ENCODE measurements at regions not wholly inside any gene's neighbourhood (a gene's known extent, or its start where the extent isn't known, plus 50 kb on each side); places are given as distances from the start of the nearest gene placed in this dataset.

DNA sequence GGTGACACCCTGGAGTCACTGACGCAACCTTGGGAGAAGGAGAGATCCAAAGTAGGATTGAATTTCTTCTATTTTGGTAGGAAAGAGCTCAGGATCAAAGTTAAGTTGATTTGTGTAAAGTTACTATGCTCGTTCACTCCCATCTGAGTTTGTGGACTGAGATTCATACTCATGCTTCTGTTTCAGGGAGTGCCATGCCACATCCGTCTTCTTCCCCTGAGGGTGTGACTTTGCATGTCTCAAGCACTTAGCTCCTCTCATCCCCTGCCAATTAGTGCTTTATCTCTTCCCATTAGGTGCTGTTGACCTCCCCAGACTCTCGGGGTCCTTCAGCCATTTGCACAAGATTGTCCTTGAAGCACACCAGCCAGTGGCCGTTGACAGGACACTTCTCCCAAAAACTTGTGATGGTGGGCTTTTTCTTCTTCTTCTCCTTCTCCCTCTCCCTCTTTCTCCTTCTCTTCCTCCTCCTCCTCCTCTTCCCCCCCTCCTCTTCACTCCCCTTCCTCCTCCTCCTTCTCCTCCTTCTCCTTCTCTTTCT, 232.2 kb upstream of the KLF4 start:
- H3K9me3 ChIP-seq: no peaks in the 10 kb centered on the region
- H3K27me3 ChIP-seq: no peaks in the 10 kb centered on the region
- TF ChIP-seq POLR2AphosphoS5 (IDR thresholded peaks at IDR 0.05) (no peak), POLR2A (IDR thresholded peaks at IDR 0.05; ENCODE audit: low read depth) (no peak), EP300 (IDR thresholded peaks at IDR 0.05) (no peak)
- TF ChIP-seq, protein P1, sequence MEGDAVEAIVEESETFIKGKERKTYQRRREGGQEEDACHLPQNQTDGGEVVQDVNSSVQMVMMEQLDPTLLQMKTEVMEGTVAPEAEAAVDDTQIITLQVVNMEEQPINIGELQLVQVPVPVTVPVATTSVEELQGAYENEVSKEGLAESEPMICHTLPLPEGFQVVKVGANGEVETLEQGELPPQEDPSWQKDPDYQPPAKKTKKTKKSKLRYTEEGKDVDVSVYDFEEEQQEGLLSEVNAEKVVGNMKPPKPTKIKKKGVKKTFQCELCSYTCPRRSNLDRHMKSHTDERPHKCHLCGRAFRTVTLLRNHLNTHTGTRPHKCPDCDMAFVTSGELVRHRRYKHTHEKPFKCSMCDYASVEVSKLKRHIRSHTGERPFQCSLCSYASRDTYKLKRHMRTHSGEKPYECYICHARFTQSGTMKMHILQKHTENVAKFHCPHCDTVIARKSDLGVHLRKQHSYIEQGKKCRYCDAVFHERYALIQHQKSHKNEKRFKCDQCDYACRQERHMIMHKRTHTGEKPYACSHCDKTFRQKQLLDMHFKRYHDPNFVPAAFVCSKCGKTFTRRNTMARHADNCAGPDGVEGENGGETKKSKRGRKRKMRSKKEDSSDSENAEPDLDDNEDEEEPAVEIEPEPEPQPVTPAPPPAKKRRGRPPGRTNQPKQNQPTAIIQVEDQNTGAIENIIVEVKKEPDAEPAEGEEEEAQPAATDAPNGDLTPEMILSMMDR (IDR thresholded peaks at IDR 0.05): no peak
- intact Hi-C loops (cut with DNase I): no loop called here
- no peaks in the 10 kb centered on the region for H3K4me1 ChIP-seq
- H3K27ac ChIP-seq (replicated peaks in 1 of 4): no peak overlapping the region
- DNase-seq (ENCODE audit: extremely low spot score): no peak
- H3K36me3 ChIP-seq: no peaks in the 10 kb centered on the region
- H3K4me3 ChIP-seq: no peak overlapping the region
- WGBS: 87% methylated on average over 5 of the region's 5 CpGs

DNA sequence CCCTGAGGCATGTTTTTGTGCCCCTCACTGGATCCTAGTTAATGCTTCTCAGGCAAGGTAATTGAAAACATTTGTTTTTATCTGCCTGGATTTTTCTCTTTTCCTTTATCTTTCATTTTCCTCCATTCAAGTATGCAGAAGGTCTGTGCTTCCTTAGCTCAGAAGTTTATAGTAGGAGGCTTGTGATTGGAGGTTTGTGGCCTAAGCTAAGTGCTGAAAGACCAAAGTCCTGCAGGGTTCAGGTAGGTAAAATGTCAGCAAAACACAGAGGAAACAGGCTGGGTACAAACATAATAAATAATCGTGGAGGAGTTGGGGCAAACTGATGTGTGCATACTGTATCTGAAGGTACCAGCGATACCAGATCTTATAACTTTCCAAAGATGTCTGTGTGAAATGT, 230.9 kb upstream of the KLF4 start:
- no peak for DNase-seq (ENCODE audit: extremely low spot score)
- Histone ChIP-seq H3K9me3 (no peaks in the 10 kb centered on the region), H3K4me1 (no peaks in the 10 kb centered on the region), H3K27ac (replicated peaks in 1 of 4) (no peak overlapping the region), H3K27me3 (no peaks in the 10 kb centered on the region), H3K36me3 (no peaks in the 10 kb centered on the region), H3K4me3 (no peak overlapping the region)
- WGBS: 88% methylated on average over 2 of the region's 2 CpGs
- intact Hi-C loops (cut with DNase I): no loop called here
- TF ChIP-seq POLR2A (IDR thresholded peaks at IDR 0.05; ENCODE audit: low read depth) (no peak), POLR2AphosphoS5 (IDR thresholded peaks at IDR 0.05) (no peak), EP300 (IDR thresholded peaks at IDR 0.05) (no peak)
- TF ChIP-seq, protein P1 (IDR thresholded peaks at IDR 0.05): no peak

DNA sequence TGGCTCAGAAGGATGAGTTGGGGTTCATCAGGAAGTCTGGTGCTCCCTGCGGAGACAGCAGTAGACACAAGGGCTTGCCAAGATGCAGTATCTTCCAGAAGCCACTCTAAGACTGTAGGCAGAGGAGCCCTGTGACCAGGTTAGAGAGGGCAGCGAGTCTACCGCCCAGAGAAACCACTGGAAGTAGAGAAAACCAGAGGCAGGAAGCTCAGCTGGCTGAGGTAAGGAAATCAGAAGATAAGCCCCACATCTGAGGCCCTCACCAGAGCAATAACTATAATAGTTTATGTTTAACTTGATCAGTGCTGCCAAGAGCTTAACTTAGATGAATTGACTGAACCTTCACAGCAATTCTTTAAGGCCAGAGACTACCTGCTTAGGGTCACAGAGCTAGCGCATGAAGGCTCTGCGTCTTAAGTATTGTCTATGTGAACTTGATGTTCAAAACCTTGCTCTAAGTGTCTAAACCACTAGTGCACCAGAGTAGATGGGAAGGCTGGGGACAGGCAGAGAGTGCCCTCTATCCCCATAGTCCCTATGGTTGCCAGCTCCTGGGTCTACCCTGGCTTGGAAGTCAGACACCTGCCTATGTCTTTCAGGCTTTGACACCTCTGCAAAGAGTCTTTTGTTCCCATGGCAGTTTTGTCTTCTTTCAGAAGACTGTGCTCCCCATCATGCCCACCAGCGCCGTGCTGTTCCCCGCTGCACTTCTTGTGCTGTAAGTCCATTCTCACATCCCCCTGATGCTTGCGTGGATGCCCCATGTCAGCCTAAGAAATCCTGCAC, 228.2 kb upstream of the KLF4 start:
- Histone ChIP-seq H3K27ac (replicated peaks in 1 of 4) (no peak overlapping the region), H3K27me3 (no peaks in the 10 kb centered on the region), H3K4me3 (no peak overlapping the region), H3K4me1 (no peaks in the 10 kb centered on the region), H3K9me3 (no peaks in the 10 kb centered on the region), H3K36me3 (no peaks in the 10 kb centered on the region)
- TF ChIP-seq POLR2AphosphoS5 (IDR thresholded peaks at IDR 0.05) (no peak), POLR2A (IDR thresholded peaks at IDR 0.05; ENCODE audit: low read depth) (no peak), EP300 (IDR thresholded peaks at IDR 0.05) (no peak)
- TF ChIP-seq, protein P1 (IDR thresholded peaks at IDR 0.05): no peak
- DNase-seq (ENCODE audit: extremely low spot score): no peak
- WGBS: 95% methylated on average over 9 of the region's 9 CpGs
- intact Hi-C loops (cut with DNase I): no loop called here

DNA sequence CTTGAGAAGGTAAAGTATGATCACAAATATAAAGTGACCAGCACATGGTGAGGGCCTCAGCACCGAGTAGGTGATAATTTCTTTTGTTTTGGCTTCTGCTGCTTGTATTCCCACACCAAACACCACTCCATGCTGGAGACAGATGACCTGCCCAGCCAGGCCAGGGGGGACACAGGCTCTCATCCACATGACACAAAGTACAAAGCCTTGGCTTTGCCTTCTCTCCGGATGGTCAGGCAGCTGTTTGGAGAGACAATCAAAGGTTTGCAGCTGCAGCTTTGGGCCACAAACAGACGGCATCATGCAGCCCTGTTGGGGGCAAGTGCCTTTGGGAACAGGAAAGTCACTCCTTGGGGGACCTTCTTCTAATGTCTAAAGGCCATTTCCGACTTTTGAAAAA, 226.2 kb upstream of the KLF4 start:
- DNase-seq (ENCODE audit: extremely low spot score): no peak
- intact Hi-C loops (cut with DNase I): no loop called here
- H3K4me1 ChIP-seq: peaks cover 2 to 10% (median 5%) of the 10 kb centered on the region in 4 donors
- H3K36me3 ChIP-seq: no peaks in the 10 kb centered on the region
- 70% methylated on average over 4 of the region's 4 CpGs for WGBS
- H3K9me3 ChIP-seq: no peaks in the 10 kb centered on the region
- TF ChIP-seq POLR2AphosphoS5 (IDR thresholded peaks at IDR 0.05) (no peak), EP300 (IDR thresholded peaks at IDR 0.05) (no peak), POLR2A (IDR thresholded peaks at IDR 0.05; ENCODE audit: low read depth) (no peak)
- TF ChIP-seq, protein P1 (IDR thresholded peaks at IDR 0.05): no peak
- no peak overlapping the region for H3K4me3 ChIP-seq
- H3K27me3 ChIP-seq: no peaks in the 10 kb centered on the region
- H3K27ac ChIP-seq (replicated peaks in 1 of 4): no peak overlapping the region
